Stimulated activated naive CD8-positive, alpha-beta T cell treated with anti-CD3 and anti-CD28 coated beads, Interleukin-15, Interleukin-2, amounts not matched to agents 100 U/mL and 50 U/mL, for 24 hours (primary cell): ENCODE measurements at regions not wholly inside any gene's neighbourhood (a gene's known extent, or its start where the extent isn't known, plus 50 kb on each side); places are given as distances from the start of the nearest gene placed in this dataset.

Source experiments
- ATAC-seq: fragments of 150-1000 bp; cut with Tn5 transposase; one replicate; pipeline ENCODE4 v1.10.0; 2021
- DNase-seq: peaks from one replicate; pipeline ENCODE4 v3.0.0; 2021

- ATAC-seq (no peak), DNase-seq (no peak)
Measured at GRCh38 chr10:58013406-58013805, 254.3 kb downstream of the IPMK start.

GRCh38 chr10:58010073-58010702 is 257.5 kb downstream of the IPMK start:
- ATAC-seq: no peak
- DNase-seq: no peak

DNA sequence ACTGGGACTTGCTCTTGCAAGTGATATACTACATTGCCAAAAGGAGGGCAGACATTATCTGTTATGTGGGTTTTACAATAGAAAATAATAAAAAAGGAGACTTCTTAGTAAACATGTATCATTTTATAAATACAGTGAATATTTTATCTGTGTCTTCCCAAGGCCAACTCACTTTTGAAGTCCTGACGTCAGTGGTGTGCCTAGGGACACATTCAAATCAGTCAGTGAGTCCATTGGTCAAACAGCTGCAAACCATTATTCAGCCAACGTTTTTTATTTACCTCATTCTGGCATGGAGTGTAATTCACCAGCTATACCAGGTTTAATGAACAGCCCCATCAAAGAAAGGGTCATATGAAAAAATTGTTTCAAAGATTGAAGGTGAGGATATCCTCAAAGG is 263.7 kb downstream of the IPMK start:
- ATAC-seq: no peak
- no peak for DNase-seq

GRCh38 chr10:58001159-58001558 is 266.5 kb downstream of the IPMK start:
- DNase-seq (no peak), ATAC-seq (no peak)

- ATAC-seq (no peak), DNase-seq (no peak)
Measured at GRCh38 chr10:57996536-57996935, 271.2 kb downstream of the IPMK start.

DNA sequence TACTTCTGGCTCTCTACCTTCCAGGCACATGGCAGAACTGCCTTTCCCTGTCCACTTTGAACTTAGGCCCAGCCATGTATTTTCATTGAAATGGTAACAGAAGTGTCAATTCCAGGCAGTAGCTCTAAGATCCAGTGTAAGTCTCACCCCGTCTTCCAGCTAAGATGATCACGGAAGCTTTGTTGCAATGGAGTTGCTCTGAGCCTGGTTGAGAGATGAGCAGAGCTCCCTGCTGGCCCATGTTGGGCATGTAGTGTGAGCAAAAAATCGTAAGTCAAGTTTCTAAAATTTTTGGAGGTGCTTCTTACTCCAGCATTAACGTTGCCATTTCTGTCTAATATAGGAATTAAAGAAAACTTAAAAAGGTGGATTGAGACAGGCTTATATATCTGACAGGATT is 274.4 kb downstream of the IPMK start:
- DNase-seq (no peak), ATAC-seq (no peak)

GRCh38 chr10:57992321-57993077 is 275.2 kb downstream of the IPMK start:
- no peak for ATAC-seq
- DNase-seq: no peak

DNA sequence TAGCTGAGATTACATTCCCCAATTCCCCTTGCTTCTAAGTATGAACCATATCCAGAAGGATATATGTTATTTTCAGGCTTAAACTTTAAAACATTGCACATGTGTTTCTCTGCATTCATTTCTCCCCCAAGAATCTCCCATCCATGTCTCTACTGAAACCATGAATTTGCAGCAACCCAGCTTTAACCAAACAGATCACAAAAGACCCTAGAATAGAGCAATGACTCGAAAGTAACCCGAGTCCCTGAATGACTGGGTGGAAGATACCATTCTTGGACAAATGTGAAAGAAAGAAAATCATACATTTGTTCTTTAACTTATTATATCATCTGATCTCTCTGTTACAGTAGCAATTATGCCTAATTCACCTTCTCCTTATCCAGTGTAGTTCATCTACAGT is 278.7 kb downstream of the IPMK start:
- ATAC-seq: no peak
- no peak for DNase-seq

DNA sequence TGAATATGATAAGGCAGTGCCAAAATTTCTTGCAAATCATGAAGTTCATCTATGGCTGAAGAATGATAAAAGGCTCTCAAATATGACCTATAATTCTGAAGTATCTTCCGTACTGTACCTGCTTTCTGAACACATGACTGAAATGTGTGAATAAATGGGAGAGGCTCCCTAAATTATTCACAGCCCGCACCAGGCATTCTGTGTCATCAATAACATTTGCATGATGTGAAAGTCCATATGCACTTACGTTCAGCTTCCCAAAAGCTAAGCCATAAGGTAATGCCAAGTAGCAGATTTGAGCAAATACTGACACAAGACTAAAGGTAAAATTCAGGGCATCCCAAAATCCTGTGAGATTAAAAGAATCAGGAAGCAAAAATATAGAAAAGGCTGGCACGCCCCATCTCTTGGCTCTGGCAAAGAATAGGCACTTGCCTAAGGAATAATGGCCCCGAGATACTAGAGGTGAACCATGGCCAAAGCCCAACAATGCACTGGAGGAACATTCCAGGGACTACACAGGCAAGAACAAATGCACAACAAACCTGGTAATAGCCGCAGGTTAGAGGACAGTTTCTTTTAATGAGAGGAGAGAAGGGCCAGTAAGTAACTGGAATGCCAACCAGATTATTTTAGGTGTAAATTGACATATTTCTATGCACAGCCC is 280.5 kb downstream of the IPMK start:
- no peak for DNase-seq
- ATAC-seq: no peak

DNA sequence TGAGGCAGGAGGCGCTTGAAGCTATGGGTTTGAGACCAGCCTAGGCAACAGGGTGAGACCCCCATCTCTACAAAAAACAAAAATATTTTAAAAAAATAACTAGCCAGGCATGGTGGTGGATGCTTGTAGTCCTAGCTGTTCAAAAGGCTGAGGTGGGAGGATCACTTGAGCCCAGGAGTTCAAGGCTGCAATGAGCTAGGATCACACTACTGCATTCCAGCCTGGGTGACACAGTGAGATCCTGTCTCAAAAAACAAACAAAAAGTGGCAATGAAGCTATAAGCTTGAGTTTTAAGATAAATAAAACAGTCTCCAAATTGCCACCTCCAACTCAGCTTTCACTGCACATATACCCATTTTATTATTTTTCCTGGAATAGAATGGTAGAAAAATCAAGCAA is 281.3 kb downstream of the IPMK start:
- no peak for ATAC-seq

DNA sequence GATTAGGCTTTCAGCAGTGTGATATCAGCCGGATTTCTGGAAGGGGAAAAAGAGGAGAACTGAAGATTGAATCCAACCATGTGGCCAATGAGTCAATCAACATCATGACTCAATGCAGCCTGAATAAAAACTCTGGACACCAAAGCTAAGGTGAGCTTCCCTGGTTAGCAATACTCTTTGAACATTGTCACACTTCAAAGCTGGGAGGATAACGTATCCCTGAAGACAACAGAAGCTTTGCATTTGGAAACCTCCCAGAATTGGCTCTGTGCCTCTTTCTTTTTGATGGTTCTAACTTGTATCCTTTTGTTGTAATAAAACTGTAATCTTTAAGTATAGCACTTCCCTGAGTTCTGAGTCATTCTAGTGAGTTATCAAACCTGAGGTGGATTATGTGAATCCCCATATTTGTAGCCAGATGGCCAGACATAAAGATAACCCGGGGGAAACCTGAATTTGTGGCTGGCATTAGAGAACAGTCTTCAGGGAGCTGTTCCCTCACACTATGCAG is 284.4 kb downstream of the IPMK start:
- no peak for ATAC-seq
- no peak for DNase-seq

More for the DNA sequence above, 281.3 kb downstream of the IPMK start:
- DNase-seq: no peak

- DNase-seq (no peak), ATAC-seq (no peak)
Measured at GRCh38 chr10:57982091-57982490, 285.6 kb downstream of the IPMK start.

- no peak for DNase-seq
- ATAC-seq: no peak
Measured at GRCh38 chr10:57979956-57980355, 287.7 kb downstream of the IPMK start.

GRCh38 chr10:57979491-57979890 is 288.2 kb downstream of the IPMK start:
- no peak for DNase-seq
- ATAC-seq: no peak

DNA sequence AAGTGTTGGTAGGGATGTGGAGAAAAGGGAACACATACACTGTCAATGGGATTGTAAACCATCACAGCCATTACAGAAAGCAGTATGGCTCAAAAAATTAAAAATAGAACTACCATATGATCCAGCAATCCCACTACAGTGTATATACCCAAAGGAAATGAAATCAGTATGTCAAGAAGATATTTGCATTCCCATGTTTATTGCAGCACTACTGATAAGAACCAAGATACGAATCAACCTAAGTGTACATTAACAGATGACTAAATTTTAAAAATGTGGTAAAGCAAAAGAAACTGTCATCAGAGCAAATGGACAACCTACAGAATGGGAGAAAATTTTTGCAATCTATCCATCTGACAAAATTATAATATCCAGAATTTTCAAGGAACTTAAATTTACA is 290.4 kb downstream of the IPMK start:
- ATAC-seq (no peak), DNase-seq (no peak)

GRCh38 chr10:57973451-57973850 is 294.2 kb downstream of the IPMK start:
- DNase-seq: no peak
- no peak for ATAC-seq

GRCh38 chr10:57972783-57973182 is 294.9 kb downstream of the IPMK start:
- DNase-seq (no peak), ATAC-seq (no peak)

GRCh38 chr10:57968328-57969016 is 299.2 kb downstream of the IPMK start:
- DNase-seq (no peak), ATAC-seq (no peak)

DNA sequence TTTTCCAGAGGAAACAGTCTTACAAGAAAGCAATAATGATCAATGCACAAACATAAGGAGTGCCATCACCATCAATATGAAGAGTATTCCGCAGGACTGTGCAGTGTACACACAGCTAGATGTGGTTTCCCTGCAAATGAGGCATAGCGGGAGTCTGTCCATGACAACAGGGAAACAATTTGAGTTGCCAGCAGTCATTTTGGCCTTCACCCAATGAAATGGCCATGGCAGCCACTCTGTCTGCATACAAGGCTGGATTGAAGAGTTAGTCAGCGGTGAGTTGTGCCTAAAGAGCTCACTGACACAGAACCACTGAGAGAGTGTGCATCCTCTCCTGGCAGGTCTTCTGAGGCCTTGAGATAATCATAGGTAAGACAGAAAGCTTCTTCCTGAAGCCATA is 303.3 kb downstream of the IPMK start:
- no peak for ATAC-seq

DNA sequence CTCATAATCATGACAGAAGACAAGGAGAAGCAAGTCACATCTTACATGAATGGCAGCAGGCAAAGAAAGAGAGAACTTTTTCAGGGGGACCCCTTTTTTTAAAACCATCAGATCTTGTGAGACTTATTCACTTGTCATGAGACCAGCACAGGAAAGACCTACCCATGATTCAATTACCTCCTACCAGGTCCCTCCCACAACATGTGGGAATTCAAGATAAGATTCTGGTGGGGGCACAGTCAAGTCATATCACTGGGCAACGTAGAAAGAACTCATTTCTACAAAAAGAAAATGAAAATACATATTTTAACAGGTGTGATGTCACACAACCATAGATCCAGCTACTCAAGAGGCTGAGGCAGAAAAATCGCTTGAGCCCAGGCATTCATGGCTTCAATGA is 304.1 kb downstream of the IPMK start:
- no peak for ATAC-seq
- DNase-seq: no peak

More for the DNA sequence above, 303.3 kb downstream of the IPMK start:
- no peak for DNase-seq

GRCh38 chr10:57962839-57963238 is 304.9 kb downstream of the IPMK start:
- ATAC-seq (no peak), DNase-seq (no peak)

GRCh38 chr10:57961487-57961886 is 306.2 kb downstream of the IPMK start:
- DNase-seq (no peak), ATAC-seq (no peak)

GRCh38 chr10:57960406-57960805 is 307.3 kb downstream of the IPMK start:
- ATAC-seq (no peak), DNase-seq (no peak)
